HEK293T (cell line): ENCODE measurements at regions not wholly inside any gene's neighbourhood (a gene's known extent, or its start where the extent isn't known, plus 50 kb on each side); places are given as distances from the start of the nearest gene placed in this dataset.

Source experiments
- CTCF ChIA-PET: fragments of 350-600 bp; formaldehyde crosslinking; extraction: SDS; loops from one replicate; lab custom pipeline; 2021; ENCODE audit warnings: antibody characterized with exemption, inconsistent platforms; lab: Yijun Ruan, JAX
- POLR2A ChIA-PET: fragments of 350-600 bp; formaldehyde crosslinking; extraction: SDS; loops from one replicate; lab custom pipeline; 2020; ENCODE audit warnings: antibody characterized with exemption, inconsistent platforms; lab: Yijun Ruan, JAX
- DNase-seq: peaks from one replicate; pipeline ENCODE4 v3.0.0; 2012; ENCODE audit warnings: mixed read lengths; ENCODE audit errors: extremely low spot score
- ARNT ChIP-seq: fragments of 450-650 bp; IDR thresholded peaks from 2 replicates; pipeline ENCODE4 v1.6.1; 2017; ENCODE audit warnings: mild to moderate bottlenecking
- BHLHE40 ChIP-seq: fragments of 450-650 bp; IDR thresholded peaks from 2 replicates; pipeline ENCODE4 v1.6.1; 2016; ENCODE audit warnings: mild to moderate bottlenecking, moderate library complexity, borderline replicate concordance
- CTBP1 ChIP-seq: fragments of 450-650 bp; IDR thresholded peaks from 2 replicates; pipeline ENCODE4 v1.6.1; 2016; ENCODE audit warnings: borderline replicate concordance
- ELF4 ChIP-seq: fragments of 450-650 bp; IDR thresholded peaks from 2 replicates; pipeline ENCODE4 v1.6.1; 2017; ENCODE audit warnings: antibody characterized with exemption
- FOXA1 ChIP-seq: fragments of 450-650 bp; IDR thresholded peaks from 2 replicates; pipeline ENCODE4 v1.6.1; 2016; ENCODE audit warnings: mild to moderate bottlenecking
- FOXK2 ChIP-seq: fragments of 450-650 bp; IDR thresholded peaks from 2 replicates; pipeline ENCODE4 v1.6.1; 2016; ENCODE audit warnings: mild to moderate bottlenecking
- FOXM1 ChIP-seq: fragments of 450-650 bp; IDR thresholded peaks from 2 replicates; pipeline ENCODE4 v1.6.1; 2017; ENCODE audit warnings: mild to moderate bottlenecking, borderline replicate concordance
- HDGF ChIP-seq: fragments of 450-650 bp; IDR thresholded peaks from 2 replicates; pipeline ENCODE4 v1.6.1; 2017; ENCODE audit warnings: antibody characterized with exemption, borderline replicate concordance
- L3MBTL2 ChIP-seq: fragments of 450-650 bp; conservative IDR thresholded peaks from 2 replicates; pipeline ENCODE4 v1.6.1; 2016; ENCODE audit warnings: mild to moderate bottlenecking
- LEF1 ChIP-seq: fragments of 450-650 bp; IDR thresholded peaks from 2 replicates; pipeline ENCODE4 v1.6.1; 2017; ENCODE audit warnings: mild to moderate bottlenecking, borderline replicate concordance
- NFRKB ChIP-seq: fragments of 450-650 bp; IDR thresholded peaks from 2 replicates; pipeline ENCODE4 v1.6.1; 2016; ENCODE audit warnings: mild to moderate bottlenecking, moderate library complexity
- SP1 ChIP-seq: fragments of 450-650 bp; IDR thresholded peaks from 2 replicates; pipeline ENCODE4 v1.6.1; 2017
- SUZ12 ChIP-seq: fragments of 450-650 bp; IDR thresholded peaks from 2 replicates; pipeline ENCODE4 v1.6.1; 2016; ENCODE audit warnings: mild to moderate bottlenecking
- TARDBP ChIP-seq: fragments of 450-650 bp; IDR thresholded peaks from 2 replicates; pipeline ENCODE4 v1.6.1; 2016
- ZNF384 ChIP-seq: fragments of 450-650 bp; IDR thresholded peaks from 2 replicates; pipeline ENCODE4 v1.6.1; 2016
- TF ChIP-seq, protein P1 (sequence below): fragments of 450-650 bp; IDR thresholded peaks from 2 replicates; pipeline ENCODE4 v1.6.1; 2016

DNA sequence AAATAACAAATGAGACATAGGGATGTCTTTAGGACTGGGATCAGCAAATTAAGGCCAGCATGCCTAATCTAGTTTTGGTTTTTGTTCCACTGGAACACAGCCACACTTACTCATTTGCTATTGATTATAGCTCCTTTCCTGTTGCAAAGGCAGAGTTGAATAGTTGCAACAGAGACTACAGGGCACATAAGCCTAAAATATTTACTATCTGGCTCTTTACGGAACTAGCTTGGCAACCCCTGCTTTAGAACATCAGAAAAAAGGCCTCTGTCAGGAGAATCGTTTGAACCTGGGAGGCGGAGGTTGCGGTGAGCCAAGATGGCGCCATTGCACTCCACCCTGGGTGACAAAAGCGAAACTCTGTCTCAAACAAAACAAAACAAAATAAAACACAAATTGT lies 384.8 kb downstream of the ELAVL2 start:
- CTCF ChIA-PET, result no interaction called here
- TF ChIP-seq, protein P1, sequence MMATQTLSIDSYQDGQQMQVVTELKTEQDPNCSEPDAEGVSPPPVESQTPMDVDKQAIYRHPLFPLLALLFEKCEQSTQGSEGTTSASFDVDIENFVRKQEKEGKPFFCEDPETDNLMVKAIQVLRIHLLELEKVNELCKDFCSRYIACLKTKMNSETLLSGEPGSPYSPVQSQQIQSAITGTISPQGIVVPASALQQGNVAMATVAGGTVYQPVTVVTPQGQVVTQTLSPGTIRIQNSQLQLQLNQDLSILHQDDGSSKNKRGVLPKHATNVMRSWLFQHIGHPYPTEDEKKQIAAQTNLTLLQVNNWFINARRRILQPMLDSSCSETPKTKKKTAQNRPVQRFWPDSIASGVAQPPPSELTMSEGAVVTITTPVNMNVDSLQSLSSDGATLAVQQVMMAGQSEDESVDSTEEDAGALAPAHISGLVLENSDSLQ, result no peak
- TF ChIP-seq SP1, result no peak
- TF ChIP-seq FOXM1, result no peak

DNA sequence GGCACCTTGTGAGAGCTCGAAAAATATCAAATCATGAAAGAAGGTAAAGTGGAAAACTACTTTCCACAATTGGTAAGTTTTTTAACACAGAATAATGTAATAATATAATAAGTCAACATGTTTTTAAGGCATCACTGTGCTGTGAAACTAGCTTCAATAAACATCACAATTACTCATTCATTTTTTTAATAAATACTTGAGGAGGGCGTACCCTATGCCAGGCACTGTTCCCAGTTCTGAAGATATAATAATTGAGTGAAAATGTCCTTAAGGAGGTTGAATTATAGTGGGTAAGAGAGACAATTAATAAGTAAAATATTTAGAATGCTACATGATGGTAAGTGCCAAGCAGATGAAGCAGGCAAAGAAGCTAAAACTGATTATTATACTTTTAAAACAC lies 381.4 kb downstream of the ELAVL2 start:
- TF ChIP-seq FOXA1 (no peak), SP1 (no peak), ZNF384 (no peak), SUZ12 (no peak), FOXM1 (no peak), ARNT (no peak), FOXK2 (no peak), TARDBP (no peak), ELF4 (no peak), L3MBTL2 (no peak), BHLHE40 (no peak), LEF1 (no peak), CTBP1 (no peak)
- TF ChIP-seq, protein P1, result no peak
- no peak for DNase-seq
- ChIA-PET POLR2A (no interaction called here), CTCF (no interaction called here)

More for the DNA sequence above, 384.8 kb downstream of the ELAVL2 start:
- POLR2A ChIA-PET, result no interaction called here
- no peak for DNase-seq

DNA sequence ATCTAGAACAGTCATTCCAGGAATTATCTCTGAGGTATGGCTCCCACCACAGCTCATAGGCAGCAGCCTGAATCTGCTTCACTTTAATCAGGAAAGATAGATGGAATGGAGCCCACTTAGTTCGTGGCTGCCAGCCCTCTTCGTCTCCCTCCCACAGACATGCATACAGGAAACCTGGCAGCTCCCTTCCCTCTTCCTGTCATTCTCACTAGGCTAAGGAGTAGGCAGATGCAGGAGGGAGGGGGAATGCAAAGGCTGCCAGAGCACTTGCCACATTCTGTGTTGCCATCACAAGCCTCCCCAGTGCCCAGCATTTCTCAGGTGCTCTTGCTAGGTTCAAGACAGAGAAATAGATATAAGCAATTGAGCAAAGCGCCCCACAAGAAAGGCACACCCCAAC lies 378.9 kb downstream of the ELAVL2 start:
- ChIA-PET POLR2A (no interaction called here), CTCF (no interaction called here)
- TF ChIP-seq FOXM1 (no peak), FOXA1 (no peak), TARDBP (no peak), ARNT (no peak), ZNF384 (no peak), LEF1 (no peak), SP1 (no peak)
- no peak for DNase-seq

DNA sequence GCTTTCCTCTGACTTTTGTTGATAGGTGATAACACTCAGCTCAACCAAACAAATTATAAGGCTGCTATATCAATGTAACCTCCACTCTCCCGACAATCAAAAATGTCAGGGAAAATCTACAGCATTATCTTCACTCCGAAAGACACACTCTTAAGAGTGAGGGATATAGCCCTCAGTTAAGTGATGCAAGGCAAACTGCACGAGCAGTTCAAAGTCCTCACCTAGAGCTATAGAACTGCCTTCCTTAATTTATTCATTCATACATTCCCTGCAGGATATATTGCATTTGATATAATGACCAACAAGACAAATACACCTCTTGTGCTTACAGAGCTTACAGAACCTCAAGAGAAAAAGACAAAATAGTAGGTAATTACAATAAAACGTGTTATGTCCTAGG lies 378.1 kb downstream of the ELAVL2 start:
- ChIA-PET CTCF (no interaction called here), POLR2A (no interaction called here)
- DNase-seq, result no peak
- TF ChIP-seq ARNT (no peak), ELF4 (no peak), FOXM1 (no peak), BHLHE40 (no peak), SUZ12 (no peak), SP1 (no peak), TARDBP (no peak), FOXK2 (no peak), LEF1 (no peak), CTBP1 (no peak), L3MBTL2 (no peak), FOXA1 (no peak), HDGF (no peak), NFRKB (no peak), ZNF384 (no peak)
- TF ChIP-seq, protein P1, result no peak

DNA sequence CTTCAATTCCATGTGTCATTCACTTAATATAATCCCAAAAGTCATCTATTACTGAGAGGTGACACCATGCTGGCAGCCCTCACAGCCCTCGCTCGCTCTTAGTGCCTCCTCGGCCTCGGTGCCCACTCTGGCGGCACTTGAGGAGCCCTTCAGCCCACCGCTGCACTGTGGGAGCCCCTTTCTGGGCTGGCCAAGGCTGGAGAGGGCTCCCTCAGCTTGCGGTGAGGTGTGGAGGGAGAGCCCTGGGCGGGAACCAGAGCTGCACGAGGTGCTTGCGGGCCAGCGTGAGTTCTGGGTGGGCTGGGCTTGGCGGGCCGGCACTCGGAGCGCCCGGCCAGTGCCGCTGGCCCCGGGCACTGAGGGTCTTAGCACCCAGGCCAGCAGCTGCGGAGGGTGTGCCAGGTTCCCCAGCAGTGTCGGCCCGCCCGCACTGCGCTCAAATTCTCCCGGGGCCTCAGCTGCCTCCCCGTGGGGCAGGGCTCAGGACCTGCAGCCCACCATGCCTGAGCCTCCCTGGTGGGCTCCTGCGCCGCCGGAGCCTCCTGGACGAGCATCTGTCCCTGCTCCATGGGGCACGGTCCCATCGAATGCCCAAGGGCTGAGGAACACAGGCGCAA lies 374.1 kb downstream of the ELAVL2 start:
- ChIA-PET CTCF (no interaction called here), POLR2A (no interaction called here)
- no peak for DNase-seq
- TF ChIP-seq LEF1 (no peak), FOXA1 (no peak), TARDBP (no peak), FOXM1 (no peak), HDGF (no peak), FOXK2 (no peak), SP1 (no peak), ARNT (no peak), L3MBTL2 (no peak), CTBP1 (no peak), BHLHE40 (no peak), SUZ12 (no peak), ELF4 (no peak), NFRKB (no peak)

DNA sequence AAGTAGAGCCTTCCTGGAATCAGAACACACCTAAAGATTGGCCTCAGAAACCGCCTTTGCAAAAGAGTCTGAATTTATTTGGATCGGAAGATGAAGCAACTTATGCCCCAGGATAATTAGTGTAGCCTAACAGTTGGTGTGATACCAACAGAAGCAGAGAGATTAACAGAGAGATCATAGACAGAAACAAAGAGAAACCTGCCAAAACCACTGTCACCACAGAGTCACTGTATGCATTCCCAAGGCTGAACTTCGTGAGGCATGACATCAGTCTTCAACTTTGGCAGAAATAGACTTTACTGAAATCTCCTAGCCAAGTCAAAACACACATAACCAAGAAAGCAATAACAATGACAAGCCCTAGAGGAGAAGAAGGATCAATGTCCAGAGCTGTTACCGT lies 361.8 kb downstream of the ELAVL2 start:
- ChIA-PET POLR2A (no interaction called here), CTCF (no interaction called here)
- TF ChIP-seq ELF4, result no peak
- TF ChIP-seq, protein P1, result no peak
- DNase-seq, result no peak

DNA sequence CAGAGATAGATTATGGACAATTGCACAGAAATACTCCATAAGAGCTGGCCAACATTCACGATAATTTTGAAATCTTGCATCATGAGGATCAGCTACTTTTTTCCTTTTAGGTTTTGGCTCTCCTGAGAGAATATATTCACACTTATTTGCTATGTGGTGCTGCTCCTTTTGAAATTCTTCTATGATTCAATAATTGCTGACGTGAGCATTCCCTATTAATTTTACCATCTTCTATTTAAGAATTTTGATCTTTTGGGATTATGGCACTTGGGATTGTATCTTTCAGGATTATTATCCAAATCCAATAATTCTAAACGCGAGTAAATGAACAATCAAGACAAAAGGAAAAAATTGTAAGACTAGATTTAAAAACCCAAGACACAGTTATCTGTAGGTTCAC lies 358.8 kb downstream of the ELAVL2 start:
- POLR2A ChIA-PET, result no interaction called here
- CTCF ChIA-PET, result no interaction called here

More for the DNA sequence above, 358.8 kb downstream of the ELAVL2 start:
- TF ChIP-seq NFRKB (no peak), FOXK2 (no peak), SP1 (no peak), SUZ12 (no peak), ZNF384 (no peak), HDGF (no peak), LEF1 (no peak), TARDBP (no peak), FOXA1 (no peak), FOXM1 (no peak), ELF4 (no peak)
- DNase-seq, result no peak
